Osteoblast (primary cell): ENCODE measurements at regions not wholly inside any gene's neighbourhood (a gene's known extent, or its start where the extent isn't known, plus 50 kb on each side); places are given as distances from the start of the nearest gene placed in this dataset.

Experiments
- DNase-seq: peaks from one replicate; pipeline ENCODE4 v3.0.0; 2011; ENCODE audit warnings: low spot score, mixed read lengths; ENCODE audit not compliant: insufficient read length; ENCODE audit errors: missing footprints
- H2AFZ ChIP-seq: 2 replicates; pipeline ENCODE4 v1.6.0; 2011; ENCODE audit warnings: mild to moderate bottlenecking, low read length
- H3K27ac ChIP-seq: 2 replicates; pipeline ENCODE4 v1.5.1; 2011; ENCODE audit warnings: mild to moderate bottlenecking, low read depth, low read length, moderate library complexity
- H3K27me3 ChIP-seq: 2 replicates; pipeline ENCODE4 v1.6.0; 2012; ENCODE audit warnings: mild to moderate bottlenecking, control low read depth, inconsistent platforms, low read length, moderate library complexity; ENCODE audit not compliant: insufficient read depth
- H3K36me3 ChIP-seq: 2 replicates; pipeline ENCODE4 v1.5.1; 2011; ENCODE audit warnings: mild to moderate bottlenecking, low read length, control low read depth, moderate library complexity; ENCODE audit not compliant: insufficient read depth
- H3K4me1 ChIP-seq: 2 replicates; pipeline ENCODE4 v1.5.1; 2011; ENCODE audit warnings: mild to moderate bottlenecking, low read length, control low read depth, moderate library complexity; ENCODE audit not compliant: insufficient read depth
- H3K4me2 ChIP-seq: 2 replicates; pipeline ENCODE4 v1.6.0; 2011; ENCODE audit warnings: mild to moderate bottlenecking, low read length; ENCODE audit not compliant: insufficient read depth
- H3K4me3 ChIP-seq: fragments of 200-600 bp; sonication (generic); 3 replicates; pipeline ENCODE4 v1.5.1; 2012; ENCODE audit warnings: mild to moderate bottlenecking, low read length, inconsistent platforms; ENCODE audit not compliant: insufficient read depth
- H3K79me2 ChIP-seq: 2 replicates; pipeline ENCODE4 v1.6.0; 2012; ENCODE audit warnings: mild to moderate bottlenecking, low read length, control low read depth, inconsistent platforms; ENCODE audit not compliant: insufficient read depth
- H3K9me3 ChIP-seq: 2 replicates; pipeline ENCODE4 v1.5.1; 2011; ENCODE audit warnings: low read depth, low read length, control low read depth
- H4K20me1 ChIP-seq: 2 replicates; pipeline ENCODE4 v1.6.0; 2012; ENCODE audit warnings: mild to moderate bottlenecking, low read length, control low read depth; ENCODE audit not compliant: insufficient read depth
- CTCF ChIP-seq: IDR thresholded peaks from 2 replicates; pipeline ENCODE4 v1.5.1; 2011; ENCODE audit warnings: mild to moderate bottlenecking, low read depth, low read length, moderate library complexity; ENCODE audit errors: extremely low read depth

GRCh38 chr6:77145244-77145643, 318.0 kb downstream of the HTR1B start:
- Histone ChIP-seq H3K36me3 (no peaks in the 10 kb centered on the region), H3K27me3 (no peaks in the 10 kb centered on the region), H4K20me1 (no peaks in the 10 kb centered on the region), H3K9me3 (no peaks in the 10 kb centered on the region), H3K4me2 (no peak overlapping the region), H3K27ac (no peak overlapping the region), H3K4me3 (no peak overlapping the region), H3K79me2 (no peaks in the 10 kb centered on the region), H3K4me1 (no peaks in the 10 kb centered on the region), H2AFZ (no peak overlapping the region)
- DNase-seq, result no peak
- TF ChIP-seq CTCF, result no peak

- Histone ChIP-seq H3K36me3 (no peaks in the 10 kb centered on the region), H3K79me2 (no peaks in the 10 kb centered on the region)
- no peak for DNase-seq
These were observed 319.4 kb downstream of the HTR1B start for GRCh38 chr6:77143659-77144447.

GRCh38 chr6:77136086-77136485, 327.2 kb downstream of the HTR1B start:
- no peak overlapping the region for H3K4me2 ChIP-seq
- H4K20me1 ChIP-seq, result no peaks in the 10 kb centered on the region
- H2AFZ ChIP-seq, result no peak overlapping the region
- H3K27me3 ChIP-seq, result no peaks in the 10 kb centered on the region
- no peak for TF ChIP-seq CTCF
- no peaks in the 10 kb centered on the region for H3K4me1 ChIP-seq
- DNase-seq, result no peak
- H3K9me3 ChIP-seq, result no peaks in the 10 kb centered on the region
- no peaks in the 10 kb centered on the region for H3K79me2 ChIP-seq
- no peaks in the 10 kb centered on the region for H3K36me3 ChIP-seq
- H3K4me3 ChIP-seq, result no peak overlapping the region
- H3K27ac ChIP-seq, result no peak overlapping the region

More at GRCh38 chr6:77143659-77144447, 319.4 kb downstream of the HTR1B start:
- Histone ChIP-seq H3K4me2 (no peak overlapping the region), H2AFZ (no peak overlapping the region), H3K27ac (no peak overlapping the region), H3K27me3 (no peaks in the 10 kb centered on the region), H3K4me3 (no peak overlapping the region), H3K4me1 (no peaks in the 10 kb centered on the region), H3K9me3 (no peaks in the 10 kb centered on the region), H4K20me1 (no peaks in the 10 kb centered on the region)
- no peak for TF ChIP-seq CTCF

- Histone ChIP-seq H3K4me2 (no peak overlapping the region), H3K4me3 (no peak overlapping the region), H3K36me3 (no peaks in the 10 kb centered on the region), H3K9me3 (no peaks in the 10 kb centered on the region), H2AFZ (no peak overlapping the region), H3K79me2 (no peaks in the 10 kb centered on the region), H3K27me3 (no peaks in the 10 kb centered on the region), H3K4me1 (no peaks in the 10 kb centered on the region), H4K20me1 (no peaks in the 10 kb centered on the region), H3K27ac (no peak overlapping the region)
- no peak for TF ChIP-seq CTCF
- no peak for DNase-seq
These were observed 330.3 kb downstream of the HTR1B start for GRCh38 chr6:77133031-77133430.
